K562 (cell line): ENCODE measurements at regions not wholly inside any gene's neighbourhood (a gene's known extent, or its start where the extent isn't known, plus 50 kb on each side); places are given as distances from the start of the nearest gene placed in this dataset.

Experiments used
- ATAC-seq: fragments of 200-7000 bp; cut with Tn5 transposase; 3 replicates; pipeline ENCODE4 v1.9.1; 2020; ENCODE audit warnings: moderate library complexity
- BruUV-seq: library from RNA; stranded (reverse); fragments of 400-500 nt; replicated peaks from 2 replicates; lab custom pipeline; 2021; lab: Mats Ljungman, UMichigan
- CTCF ChIA-PET: fragments of 300-600 bp; formaldehyde crosslinking; extraction: SDS; loops from one replicate; lab custom pipeline; 2021; ENCODE audit warnings: low intra/inter-chr PET ratio; lab: Yijun Ruan, JAX
- POLR2A ChIA-PET: fragments of 300-600, 350-650 bp; sonication (Branson Sonifier 250); formaldehyde crosslinking; extraction: SDS; loops from one replicate; lab custom pipeline; 2021; ENCODE audit warnings: antibody characterized with exemption, inconsistent platforms; lab: Yijun Ruan, JAX
- DNase-seq, 4 experiments: peaks; one replicate each; pipeline versions ENCODE4 v3.0.0 to v3.0.0-alpha.2; 2011 to 2018; ENCODE audit warnings: low spot score in 3 of 4, mixed read lengths in 3 of 4; ENCODE audit errors: extremely low read depth in 1 of 4
- FAIRE-seq: peaks from 2 replicates; lab custom pipeline; 2011; peaks lifted over from hg19 to GRCh38; lab: Jason Lieb, UNC
- H2AFZ ChIP-seq: 2 replicates; pipeline ENCODE4 v1.6.0; 2011; ENCODE audit warnings: low read depth, low read length, control low read depth, inconsistent platforms
- H3K27ac ChIP-seq: fragments of 200-600 bp; 3 replicates; pipeline ENCODE4 v1.8.0; 2011; ENCODE audit warnings: low read depth, mild to moderate bottlenecking, control low read depth, inconsistent platforms, low read length, moderate library complexity, mixed read lengths; ENCODE audit errors: extremely low read depth
- H3K27me3 ChIP-seq, 2 experiments: fragments of 300-600 bp in 1 of 2; 2 replicates in 1 of 2; 3 replicates in 1 of 2; pipeline versions ENCODE4 v1.6.0 to v1.8.0; 2011; ENCODE audit warnings: inconsistent platforms in 2 of 2, low read length in 2 of 2, mild to moderate bottlenecking in 1 of 2, mixed read lengths in 1 of 2, moderate library complexity in 1 of 2; ENCODE audit not compliant: control insufficient read depth in 2 of 2, insufficient read depth in 2 of 2
- H3K36me3 ChIP-seq: fragments of 300-600 bp; 3 replicates; pipeline ENCODE4 v1.8.0; 2011; ENCODE audit warnings: mild to moderate bottlenecking, low read length, inconsistent platforms; ENCODE audit not compliant: control insufficient read depth, insufficient read depth
- H3K4me1 ChIP-seq, 2 experiments: fragments of 200-600 bp in 1 of 2; replicated peaks in 1 of 2; 2 replicates in 1 of 2; 3 replicates in 1 of 2; pipeline versions ENCODE4 v1.5.1 to v1.8.0; 2011; ENCODE audit warnings: inconsistent platforms in 2 of 2, low read length in 2 of 2, mild to moderate bottlenecking in 1 of 2, mixed read lengths in 1 of 2, moderate library complexity in 1 of 2; ENCODE audit not compliant: control insufficient read depth in 2 of 2, insufficient read depth in 2 of 2
- H3K4me2 ChIP-seq: 2 replicates; pipeline ENCODE4 v1.6.1; 2011; ENCODE audit warnings: low read length, control low read depth, inconsistent platforms, mixed read lengths; ENCODE audit not compliant: insufficient read depth
- H3K4me3 ChIP-seq: fragments of 200-600 bp; sonication (generic), shearing (Covaris generic); 2 replicates; pipeline ENCODE4 v1.5.1; 2016; ENCODE audit warnings: control low read depth, inconsistent platforms
- H3K79me2 ChIP-seq: fragments of 200-600 bp; 3 replicates; pipeline ENCODE4 v1.8.0; 2011; ENCODE audit warnings: low read length, inconsistent platforms; ENCODE audit not compliant: control insufficient read depth, insufficient read depth
- H3K9ac ChIP-seq, 2 experiments: 2 replicates each; pipeline versions ENCODE4 v1.6.0 to v1.6.1; 2011; ENCODE audit warnings: low read depth in 2 of 2, low read length in 2 of 2, control low read depth in 1 of 2, inconsistent platforms in 1 of 2, mild to moderate bottlenecking in 1 of 2, mixed read lengths in 1 of 2; ENCODE audit not compliant: insufficient read depth in 1 of 2
- H3K9me1 ChIP-seq: one replicate; pipeline ENCODE4 v1.6.0; 2011; ENCODE audit warnings: inconsistent platforms, mild to moderate bottlenecking, low read length, moderate library complexity; ENCODE audit not compliant: control insufficient read depth, insufficient read depth
- H3K9me3 ChIP-seq: replicated peaks from 2 replicates; pipeline ENCODE4 v1.5.1; 2011; ENCODE audit warnings: low read depth, low read length, inconsistent platforms; ENCODE audit not compliant: control insufficient read depth, insufficient read depth
- H4K20me1 ChIP-seq: replicated peaks from 2 replicates; pipeline ENCODE4 v1.6.1; 2011; ENCODE audit warnings: low read length, inconsistent platforms, mixed read lengths; ENCODE audit not compliant: control insufficient read depth, insufficient read depth
- EGR1 ChIP-seq: fragments of 450-650 bp; conservative IDR thresholded peaks from 2 replicates; pipeline ENCODE4 v1.6.1; 2017; ENCODE audit warnings: mild to moderate bottlenecking
- IFI16 ChIP-seq: fragments of 250-450 bp; sonication (Bioruptor Pico); IDR thresholded peaks from 2 replicates; pipeline ENCODE4 v2.1.2; 2022; ENCODE audit warnings: mild to moderate bottlenecking, inconsistent platforms
- KDM1A ChIP-seq, 2 experiments: fragments of 450-650 bp; IDR thresholded peaks; 2 replicates each; pipeline ENCODE4 v1.6.1; 2016; ENCODE audit warnings: mild to moderate bottlenecking in 2 of 2
- KLF6 ChIP-seq: fragments of 250-450 bp; sonication (Bioruptor Pico); IDR thresholded peaks from 2 replicates; pipeline ENCODE4 v1.4.0; 2020; ENCODE audit warnings: mild to moderate bottlenecking, moderate library complexity, borderline replicate concordance
- PHF20 ChIP-seq: fragments of 450-650 bp; IDR thresholded peaks from 2 replicates; pipeline ENCODE4 v1.6.1; 2018; ENCODE audit not compliant: partially characterized antibody
- SUPT5H ChIP-seq: fragments of 450-650 bp; IDR thresholded peaks from 2 replicates; pipeline ENCODE4 v1.6.1; 2016
- ZBTB7A ChIP-seq: IDR thresholded peaks from 2 replicates; pipeline ENCODE4 v1.6.1; 2011; ENCODE audit warnings: low read depth, mild to moderate bottlenecking, low read length, moderate library complexity, borderline replicate concordance; ENCODE audit not compliant: control insufficient read depth
- ZNF384 ChIP-seq: IDR thresholded peaks from 2 replicates; pipeline ENCODE4 v1.6.1; 2012; ENCODE audit warnings: low read depth, low read length, improper control_type of control experiment
- ZNF518B ChIP-seq: fragments of 250-450 bp; sonication (Bioruptor Pico); IDR thresholded peaks from 2 replicates; pipeline ENCODE4 v1.5.0; 2021; ENCODE audit warnings: mild to moderate bottlenecking, moderate library complexity
- WGBS: fragments of 100-300 bp; shearing (Covaris generic); methylation state at CpG from one replicate; pipeline ENCODE4 v1.1.6; 2016; ENCODE audit warnings: low coverage, mixed read lengths; ENCODE audit not compliant: insufficient coverage; ENCODE audit errors: missing lambda C conversion rate; 5-methylcytosine and 5-hydroxymethylcytosine counted together
- in situ Hi-C: fragments of 300-500 bp; cut with MboI; formaldehyde crosslinking; loops from 4 replicates; pipeline ENCODE4 v1.15.0; 2018; ENCODE audit warnings: inconsistent platforms, mixed read lengths
- intact Hi-C: fragments of 100-400 bp; cut with micrococcal nuclease; formaldehyde crosslinking; loops from 2 replicates; pipeline ENCODE4 v1.14.2; 2022

DNA sequence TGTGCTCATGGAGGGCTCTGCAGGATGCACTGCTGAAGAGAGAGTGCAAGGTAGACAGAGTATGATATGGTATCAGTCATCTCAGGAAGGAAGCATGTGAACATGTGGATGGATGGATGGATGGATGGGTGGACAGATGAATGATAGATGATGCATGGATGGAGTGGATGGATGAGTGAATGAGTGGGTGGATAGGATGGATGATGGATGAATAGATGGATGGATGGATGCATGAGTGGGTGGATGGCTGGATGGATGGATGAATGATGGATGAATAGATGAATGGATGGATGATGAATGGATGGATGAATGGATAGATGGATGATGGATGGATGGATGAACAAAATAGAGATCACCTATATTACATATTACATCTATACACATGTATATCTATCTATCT, 341.3 kb downstream of the DRD1 start:
- TF ChIP-seq IFI16 (no peak), EGR1 (peak; percentile 25; the same call in 1 of the 2 replicates)
- no peak overlapping the region for H3K27ac ChIP-seq

DNA sequence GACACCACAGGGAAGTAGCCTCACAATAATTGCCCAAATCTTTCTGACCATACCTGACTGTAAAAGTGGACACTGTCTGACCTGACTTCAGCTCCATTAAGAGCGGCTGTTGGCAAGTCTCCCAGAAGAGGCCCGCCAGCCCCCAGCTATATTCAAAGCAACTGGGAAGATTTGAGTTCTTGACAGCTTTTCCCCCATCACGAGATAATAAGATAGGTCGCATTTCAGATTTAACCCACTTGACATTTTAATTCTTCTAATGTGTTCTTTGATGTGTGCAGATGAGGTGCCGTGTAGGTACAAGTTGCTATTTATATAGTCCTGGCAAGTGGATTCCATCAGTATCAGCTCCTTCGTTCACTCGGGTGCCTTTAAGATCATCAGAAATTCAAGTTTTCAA, 345.7 kb downstream of the DRD1 start:
- ATAC-seq (no peak), DNase-seq (no peak), FAIRE-seq (no peak)
- Histone ChIP-seq H2AFZ (no peak overlapping the region), H3K4me1 (no peaks in the 10 kb centered on the region), H3K4me2 (no peak overlapping the region), H3K27ac (no peak overlapping the region), H3K9ac (no peak overlapping the region), H3K79me2 (no peaks in the 10 kb centered on the region), H3K27me3 (no peaks in the 10 kb centered on the region; a peak in 1 of 5 replicates), H3K9me3 (no peaks in the 10 kb centered on the region), H3K36me3 (no peaks in the 10 kb centered on the region), H3K4me3 (no peak overlapping the region), H4K20me1 (no peaks in the 10 kb centered on the region), H3K9me1 (no peaks in the 10 kb centered on the region)
- CTCF ChIA-PET = no interaction called here
- POLR2A ChIA-PET = no interaction called here
- BruUV-seq = no TSS peak
- intact Hi-C loops (no loop called here), in situ Hi-C loops (no loop called here)
- WGBS = 1% methylated on average over 7 of the region's 7 CpGs
- TF ChIP-seq ZNF384 (no peak), KLF6 (CRISPR knock-in tag) (no peak), ZNF518B (no peak), PHF20 (no peak), SUPT5H (no peak), ZBTB7A (no peak), KDM1A (IDR thresholded peaks at IDR 0.05) (no peak)

More for the DNA sequence above, 341.3 kb downstream of the DRD1 start:
- H3K4me3 ChIP-seq = no peak overlapping the region
- no peaks in the 10 kb centered on the region for H3K9me1 ChIP-seq
- POLR2A ChIA-PET = no interaction called here
- H3K9ac ChIP-seq = no peak overlapping the region
- no peaks in the 10 kb centered on the region for H3K36me3 ChIP-seq
- BruUV-seq = no TSS peak
- intact Hi-C loops = no loop called here
- no peaks in the 10 kb centered on the region for H4K20me1 ChIP-seq
- in situ Hi-C loops = no loop called here
- FAIRE-seq (no peak), ATAC-seq (no peak), DNase-seq (no peak)
- CTCF ChIA-PET = no interaction called here
- no peaks in the 10 kb centered on the region for H3K9me3 ChIP-seq
- no peak overlapping the region for H2AFZ ChIP-seq
- H3K4me1 ChIP-seq = no peaks in the 10 kb centered on the region
- H3K79me2 ChIP-seq = no peaks in the 10 kb centered on the region
- H3K27me3 ChIP-seq = peaks cover 0 to 4% of the 10 kb centered on the region in 2 experiments; a peak in 1 of 5 replicates
- H3K4me2 ChIP-seq = no peak overlapping the region
